ENCODE measurements at regions not wholly inside any gene's neighbourhood (a gene's known extent, or its start where the extent isn't known, plus 50 kb on each side); places are given as distances from the start of the nearest gene placed in this dataset.

- peaks cover 3% of the 10 kb centered on the region for H3K9me3 Mint-ChIP-seq
Observed at GRCh38 chr4:29718136-29718535, 1002.0 kb upstream of the PCDH7 start.

GRCh38 chr4:29722253-29722652 is 997.9 kb upstream of the PCDH7 start:
- Mint-ChIP-seq H3K4me3 (no peak overlapping the region), H3K27me3 (ENCODE audit: low read depth) (no peaks in the 10 kb centered on the region), H3K27ac (ENCODE audit: unreplicated experiment) (no peak overlapping the region), H3K9me3 (peaks cover 2% of the 10 kb centered on the region), H3K4me1 (peaks cover 10% of the 10 kb centered on the region), H3K36me3 (ENCODE audit: low read depth) (no peaks in the 10 kb centered on the region)
- no peak for DNase-seq (ENCODE audit: low read depth, low spot score)
- no peak for TF ChIP-seq CTCF (conservative IDR thresholded peaks at IDR 0.05)

More at GRCh38 chr4:29718136-29718535, 1002.0 kb upstream of the PCDH7 start:
- Mint-ChIP-seq H3K36me3 (ENCODE audit: low read depth) (no peaks in the 10 kb centered on the region), H3K4me3 (no peak overlapping the region), H3K4me1 (peaks cover 10% of the 10 kb centered on the region), H3K27ac (ENCODE audit: unreplicated experiment) (no peak overlapping the region), H3K27me3 (ENCODE audit: low read depth) (no peaks in the 10 kb centered on the region)
- no peak for DNase-seq (ENCODE audit: low read depth, low spot score)
- TF ChIP-seq CTCF (conservative IDR thresholded peaks at IDR 0.05), result no peak

DNA sequence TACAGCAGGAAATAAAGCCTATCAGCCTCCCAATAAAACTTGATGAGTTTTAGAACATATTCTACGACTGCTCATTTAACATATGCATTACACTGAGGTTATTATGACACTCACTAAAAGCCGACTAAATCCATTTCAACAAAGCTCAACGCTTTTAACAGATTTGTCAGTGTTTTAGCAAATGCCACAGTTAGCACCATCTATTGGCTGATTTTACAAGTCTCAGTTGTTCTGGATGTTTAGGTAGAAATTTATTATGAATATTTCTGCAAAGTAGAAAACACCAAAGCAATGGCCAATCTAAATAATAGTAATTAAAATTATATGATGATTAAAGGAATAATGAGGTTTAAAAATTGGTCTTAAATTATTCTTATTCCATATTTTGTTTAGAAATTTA is 993.2 kb upstream of the PCDH7 start:
- no peak overlapping the region for H3K4me3 Mint-ChIP-seq
- no peaks in the 10 kb centered on the region for H3K27me3 Mint-ChIP-seq (ENCODE audit: low read depth)
- no peak for TF ChIP-seq CTCF (conservative IDR thresholded peaks at IDR 0.05)
- peaks cover 4% of the 10 kb centered on the region for H3K9me3 Mint-ChIP-seq
- H3K36me3 Mint-ChIP-seq (ENCODE audit: low read depth), result no peaks in the 10 kb centered on the region
- H3K27ac Mint-ChIP-seq (ENCODE audit: unreplicated experiment), result no peak overlapping the region
- H3K4me1 Mint-ChIP-seq, result no peaks in the 10 kb centered on the region
- DNase-seq (ENCODE audit: low read depth, low spot score), result no peak

DNA sequence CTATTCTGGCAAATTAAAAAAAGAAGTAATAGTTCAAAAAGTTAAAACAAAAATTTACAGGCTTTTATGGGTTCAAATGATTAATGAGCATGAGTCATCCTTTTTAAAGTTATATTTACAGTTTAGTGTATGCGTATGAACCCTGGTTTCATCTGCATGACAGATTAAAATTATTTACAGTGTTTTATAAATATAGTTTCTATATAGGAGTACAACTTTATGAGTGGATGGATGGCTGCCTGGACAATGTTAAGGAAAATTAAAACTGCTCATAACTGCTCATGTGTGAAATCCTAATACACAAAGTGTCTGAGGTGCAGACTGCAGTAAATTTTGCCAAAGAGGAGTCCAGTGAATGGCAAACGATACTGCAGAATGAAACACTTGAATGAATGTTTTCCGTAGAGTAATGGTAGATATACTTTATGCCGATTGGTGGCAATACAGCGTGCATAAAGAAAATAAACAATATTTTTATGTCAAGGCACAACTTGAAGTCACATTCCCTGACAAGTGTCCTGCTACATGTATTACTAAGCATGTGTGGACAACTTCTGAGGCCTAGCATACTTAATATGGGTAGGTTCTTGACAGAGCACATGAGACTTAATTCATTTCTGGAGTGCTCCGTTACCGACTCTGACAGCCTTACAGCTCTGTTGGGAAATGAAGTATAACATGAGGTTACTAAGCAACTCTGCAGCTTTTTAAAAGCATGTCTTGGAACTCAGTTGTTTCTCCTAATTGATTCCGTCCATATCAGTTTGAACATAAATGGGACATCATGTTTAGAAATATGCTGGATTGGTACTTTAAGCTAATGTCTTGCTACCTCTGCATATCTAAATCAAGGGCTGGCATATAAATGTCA is 985.6 kb upstream of the PCDH7 start:
- no peaks in the 10 kb centered on the region for H3K36me3 Mint-ChIP-seq (ENCODE audit: low read depth)
- TF ChIP-seq CTCF (conservative IDR thresholded peaks at IDR 0.05), result no peak

DNA sequence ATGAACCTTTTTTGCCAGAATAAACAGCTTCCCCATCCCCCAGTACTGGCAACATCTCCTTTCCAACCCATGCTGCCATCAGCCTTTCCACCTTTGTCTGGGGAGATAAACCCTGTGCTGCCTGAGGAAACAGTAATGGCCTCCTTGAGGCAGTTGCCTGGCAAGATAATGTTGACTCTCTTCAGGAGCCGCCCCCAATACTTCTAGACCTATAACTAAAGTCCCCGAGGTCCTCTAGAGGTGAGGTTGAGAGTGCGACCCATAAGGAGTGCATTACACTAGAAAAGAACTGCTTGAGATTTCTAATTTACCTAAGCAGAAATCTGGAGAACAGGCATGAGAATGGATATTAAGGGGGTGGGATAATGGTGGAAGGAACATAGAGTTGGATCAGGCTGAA is 963.2 kb upstream of the PCDH7 start:
- Mint-ChIP-seq H3K9me3 (no peaks in the 10 kb centered on the region), H3K27me3 (ENCODE audit: low read depth) (no peaks in the 10 kb centered on the region), H3K36me3 (ENCODE audit: low read depth) (no peaks in the 10 kb centered on the region), H3K4me3 (no peak overlapping the region), H3K27ac (ENCODE audit: unreplicated experiment) (no peak overlapping the region), H3K4me1 (no peaks in the 10 kb centered on the region)
- no peak for DNase-seq (ENCODE audit: low read depth, low spot score)
- no peak for TF ChIP-seq CTCF (conservative IDR thresholded peaks at IDR 0.05)

More for the DNA sequence above, 985.6 kb upstream of the PCDH7 start:
- Mint-ChIP-seq H3K27ac (ENCODE audit: unreplicated experiment) (no peak overlapping the region), H3K4me3 (no peak overlapping the region), H3K9me3 (peaks cover 12% of the 10 kb centered on the region), H3K27me3 (ENCODE audit: low read depth) (no peaks in the 10 kb centered on the region), H3K4me1 (no peaks in the 10 kb centered on the region)
- no peak for DNase-seq (ENCODE audit: low read depth, low spot score)
